ENCODE measurements at regions not wholly inside any gene's neighbourhood (a gene's known extent, or its start where the extent isn't known, plus 50 kb on each side); places are given as distances from the start of the nearest gene placed in this dataset.

- TF ChIP-seq CTCF (IDR thresholded peaks at IDR 0.05) = no peak
- TF ChIP-seq POLR2A (IDR thresholded peaks at IDR 0.05) = no peak
Measured at GRCh38 chr16:86294535-86295196, 215.7 kb upstream of the FOXF1 start.
